ENCODE measurements at regions not wholly inside any gene's neighbourhood (a gene's known extent, or its start where the extent isn't known, plus 50 kb on each side); places are given as distances from the start of the nearest gene placed in this dataset.
"Not testable (repeated sequence)": the region's sequence is repeated elsewhere in the genome, so short reads cannot be mapped to it uniquely, and the experiment has no call there.

DNA sequence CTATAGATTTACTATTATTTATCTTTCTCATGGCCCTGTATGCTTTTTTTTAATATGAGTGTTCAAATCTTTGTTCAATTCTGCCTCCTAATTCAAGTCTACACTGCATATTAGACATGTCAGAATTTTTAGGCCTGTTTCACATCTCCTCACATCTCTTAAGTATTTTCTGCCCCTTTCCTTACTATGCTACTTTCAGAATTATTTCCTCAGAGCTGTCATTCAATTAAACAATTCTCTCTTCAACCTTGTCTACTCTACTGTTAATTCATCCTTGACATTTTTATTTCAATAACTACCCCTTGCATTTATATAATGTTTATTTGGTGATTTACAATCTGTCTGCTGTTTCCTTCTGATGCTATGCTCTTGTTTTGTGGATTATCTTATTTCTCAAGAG lies 91.1 kb downstream of the CAPZA3 start:
- H3K9me1 ChIP-seq (replicated peaks; ENCODE audit: control insufficient read depth, extremely low read depth, insufficient read depth, low read length) = no peaks in the 10 kb centered on the region
- H3K9me3 ChIP-seq (replicated peaks; ENCODE audit: control insufficient read depth, insufficient read depth, low read length) = no peaks in the 10 kb centered on the region
- H4K20me1 ChIP-seq (replicated peaks; ENCODE audit: control insufficient read depth, extremely low read depth, insufficient read depth, low read length) = no peaks in the 10 kb centered on the region
- no peak overlapping the region for H3K4me2 ChIP-seq (ENCODE audit: insufficient read depth, low read length)
- no peak for DNase-seq (ENCODE audit: low read depth, low spot score)
- intact Hi-C loops (cut with micrococcal nuclease) (no loop called here), dilution Hi-C loops (cut with MboI; ENCODE audit: extremely low pct_ligation_motif_present, low sequenced_read_pairs) (no loop called here)
- H3K4me3 ChIP-seq (replicated peaks in 1 of 3; ENCODE audit: insufficient read depth in 1 of 3, low read depth in 1 of 3, low read length in 3 of 3) = no peak overlapping the region
- no peaks in the 10 kb centered on the region for H3K4me1 ChIP-seq (ENCODE audit: control insufficient read depth, extremely low read depth, insufficient read depth, low read length)
- TF ChIP-seq GATA2 (IDR thresholded peaks at IDR 0.05; ENCODE audit: insufficient read depth, insufficient read length, low read depth, low read length) (no peak), POLR2A (IDR thresholded peaks at IDR 0.05; ENCODE audit: low read depth, low read length) (no peak), POLR2AphosphoS5 (IDR thresholded peaks at IDR 0.05; ENCODE audit: insufficient read depth, low read depth, low read length) (no peak), FOS (IDR thresholded peaks at IDR 0.05; ENCODE audit: borderline replicate concordance, insufficient read depth, low read length) (no peak), CTCF (IDR thresholded peaks at IDR 0.05; ENCODE audit: extremely low read depth in 1 of 2, insufficient read depth in 1 of 2, low read depth in 1 of 2, low read length in 2 of 2) (no peak), MAX (IDR thresholded peaks at IDR 0.05; ENCODE audit: insufficient read depth, insufficient read length) (no peak), MYC (IDR thresholded peaks at IDR 0.05; ENCODE audit: low read depth, low read length) (no peak), EZH2 (IDR thresholded peaks at IDR 0.05; ENCODE audit: borderline replicate concordance, low read depth, low read length, severe bottlenecking) (no peak), JUN (IDR thresholded peaks at IDR 0.05; ENCODE audit: borderline replicate concordance, insufficient read depth, insufficient read length, low read depth) (no peak)
- no peaks in the 10 kb centered on the region for H3K36me3 ChIP-seq (ENCODE audit: control insufficient read depth in 2 of 2, extremely low read depth in 1 of 2, insufficient read depth in 2 of 2, low read length in 2 of 2)
- CTCF ChIA-PET = no interaction called here
- BruUV-seq (replicated peaks) = no TSS peak
- no peak overlapping the region for H3K9ac ChIP-seq (replicated peaks; ENCODE audit: extremely low read depth, insufficient read depth, low read length)
- no peaks in the 10 kb centered on the region for H3K27me3 ChIP-seq (ENCODE audit: control insufficient read depth in 2 of 2, insufficient read depth in 2 of 2, low read length in 2 of 2)
- no peaks in the 10 kb centered on the region for H3K79me2 ChIP-seq (ENCODE audit: control insufficient read depth, insufficient read depth, low read length)
- no peak overlapping the region for H3K27ac ChIP-seq (ENCODE audit: insufficient read depth, low read depth, low read length)
- no peak overlapping the region for H2AFZ ChIP-seq (ENCODE audit: low read depth, low read length)
- POLR2A ChIA-PET = no interaction called here
- FAIRE-seq = no peak

DNA sequence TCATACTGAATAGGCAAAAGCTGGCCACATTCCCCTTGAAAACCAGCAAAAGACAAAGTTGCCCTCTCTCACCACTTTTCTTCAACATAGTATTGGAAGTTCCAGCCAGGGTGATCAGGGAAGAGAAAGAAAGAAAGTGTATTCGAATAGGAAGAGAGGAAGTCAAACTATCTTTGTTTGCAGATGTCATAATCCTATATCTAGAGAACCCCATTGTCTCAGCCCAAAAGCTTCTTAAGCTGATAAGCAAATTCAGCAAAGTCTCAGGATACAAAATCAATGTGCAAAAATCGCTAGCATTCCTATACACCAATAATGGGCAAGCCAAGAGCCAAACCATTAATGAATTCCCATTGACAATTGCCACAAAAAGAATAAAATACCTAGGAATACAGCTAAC lies 95.0 kb downstream of the CAPZA3 start:
- H3K27ac ChIP-seq (ENCODE audit: insufficient read depth, low read depth, low read length); H4K20me1 ChIP-seq (replicated peaks; ENCODE audit: control insufficient read depth, extremely low read depth, insufficient read depth, low read length); POLR2A ChIA-PET; H2AFZ ChIP-seq (ENCODE audit: low read depth, low read length); H3K27me3 ChIP-seq (ENCODE audit: control insufficient read depth in 2 of 2, insufficient read depth in 2 of 2, low read length in 2 of 2); H3K36me3 ChIP-seq (ENCODE audit: control insufficient read depth in 2 of 2, extremely low read depth in 1 of 2, insufficient read depth in 2 of 2, low read length in 2 of 2); BruUV-seq (replicated peaks); H3K79me2 ChIP-seq (ENCODE audit: control insufficient read depth, insufficient read depth, low read length); dilution Hi-C loops (cut with MboI; ENCODE audit: extremely low pct_ligation_motif_present, low sequenced_read_pairs); CTCF ChIA-PET; DNase-seq (ENCODE audit: low read depth, low spot score); H3K4me3 ChIP-seq (replicated peaks in 1 of 3; ENCODE audit: insufficient read depth in 1 of 3, low read depth in 1 of 3, low read length in 3 of 3); H3K4me2 ChIP-seq (ENCODE audit: insufficient read depth, low read length); H3K9me3 ChIP-seq (replicated peaks; ENCODE audit: control insufficient read depth, insufficient read depth, low read length); H3K9ac ChIP-seq (replicated peaks; ENCODE audit: extremely low read depth, insufficient read depth, low read length); FAIRE-seq; intact Hi-C loops (cut with micrococcal nuclease); H3K9me1 ChIP-seq (replicated peaks; ENCODE audit: control insufficient read depth, extremely low read depth, insufficient read depth, low read length); H3K4me1 ChIP-seq (ENCODE audit: control insufficient read depth, extremely low read depth, insufficient read depth, low read length): not testable (repeated sequence)
